WTC11 (cell line): ENCODE measurements at regions not wholly inside any gene's neighbourhood (a gene's known extent, or its start where the extent isn't known, plus 50 kb on each side); places are given as distances from the start of the nearest gene placed in this dataset.

Experiments
- ATAC-seq: fragments of 200-7000 bp; cut with Tn5 transposase; 2 replicates; pipeline ENCODE4 v1.10.0; 2021; ENCODE audit warnings: mild to moderate bottlenecking, moderate library complexity
- CTCF ChIA-PET: fragments of 300-600 bp; sonication (Branson Sonifier 250); formaldehyde crosslinking; loops from one replicate; lab custom pipeline; 2021; ENCODE audit warnings: antibody characterized with exemption; lab: Charles Lee
- POLR2A ChIA-PET: fragments of 350-600 bp; sonication (Branson Sonifier 250); formaldehyde crosslinking; loops from one replicate; lab custom pipeline; 2021; ENCODE audit warnings: antibody characterized with exemption; lab: Charles Lee
- DNase-seq: peaks from one replicate; pipeline ENCODE4 v3.0.0; 2021; ENCODE audit warnings: low spot score
- H3K27ac Mint-ChIP-seq: 2 replicates; pipeline ENCODE4 v1.8.0; 2021; ENCODE audit warnings: mixed read lengths
- H3K27me3 Mint-ChIP-seq: 2 replicates; pipeline ENCODE4 v1.8.0; 2021; ENCODE audit warnings: low read depth, mild to moderate bottlenecking, moderate library complexity, mixed read lengths
- H3K36me3 Mint-ChIP-seq: 2 replicates; pipeline ENCODE4 v1.8.0; 2021; ENCODE audit warnings: mixed read lengths
- H3K4me1 Mint-ChIP-seq: 2 replicates; pipeline ENCODE4 v1.8.0; 2022; ENCODE audit warnings: mixed read lengths
- H3K4me3 Mint-ChIP-seq: 2 replicates; pipeline ENCODE4 v1.8.0; 2021; ENCODE audit warnings: mild to moderate bottlenecking, moderate library complexity, mixed read lengths
- H3K9me3 Mint-ChIP-seq: 2 replicates; pipeline ENCODE4 v1.8.0; 2021; ENCODE audit warnings: mixed read lengths
- AR ChIP-seq: fragments of 250-450 bp; sonication (Bioruptor Pico); IDR thresholded peaks from 2 replicates; pipeline ENCODE4 v1.9.0; 2021; ENCODE audit warnings: mild to moderate bottlenecking
- ATF2 ChIP-seq: sonication (generic); formaldehyde crosslinking; IDR thresholded peaks from 2 replicates; pipeline ENCODE4 v1.8.1; 2022; ENCODE audit warnings: low read depth, missing genetic modification reagents, borderline replicate concordance
- ATF6 ChIP-seq: sonication (generic); formaldehyde crosslinking; IDR thresholded peaks from 2 replicates; pipeline ENCODE4 v1.8.1; 2023; ENCODE audit warnings: mild to moderate bottlenecking, missing genetic modification reagents
- CBFB ChIP-seq: sonication (generic); formaldehyde crosslinking; IDR thresholded peaks from 2 replicates; pipeline ENCODE4 v1.8.1; 2022; ENCODE audit warnings: mild to moderate bottlenecking, low read depth, missing genetic modification reagents
- CDX4 ChIP-seq: fragments of 250-450 bp; sonication (Bioruptor Pico); IDR thresholded peaks from 2 replicates; pipeline ENCODE4 v1.9.0; 2021; ENCODE audit warnings: moderate library complexity, mild to moderate bottlenecking, inconsistent platforms, borderline replicate concordance
- CREB1 ChIP-seq: sonication (generic); formaldehyde crosslinking; IDR thresholded peaks from 2 replicates; pipeline ENCODE4 v1.8.0; 2023; ENCODE audit warnings: mild to moderate bottlenecking, missing genetic modification reagents
- E2F1 ChIP-seq: sonication (generic); formaldehyde crosslinking; IDR thresholded peaks from 2 replicates; pipeline ENCODE4 v1.8.0; 2022; ENCODE audit warnings: mild to moderate bottlenecking, missing genetic modification reagents
- E2F5 ChIP-seq: sonication (generic); formaldehyde crosslinking; IDR thresholded peaks from 2 replicates; pipeline ENCODE4 v1.8.1; 2022; ENCODE audit warnings: mild to moderate bottlenecking, moderate library complexity, missing genetic modification reagents
- ESRRA ChIP-seq: sonication (generic); formaldehyde crosslinking; IDR thresholded peaks from 2 replicates; pipeline ENCODE4 v1.8.1; 2022; ENCODE audit warnings: mild to moderate bottlenecking, missing genetic modification reagents, borderline replicate concordance
- IRF2 ChIP-seq: sonication (generic); formaldehyde crosslinking; IDR thresholded peaks from 2 replicates; pipeline ENCODE4 v1.8.0; 2022; ENCODE audit warnings: low read depth, missing genetic modification reagents, borderline replicate concordance
- SOX15 ChIP-seq: fragments of 250-450 bp; sonication (Bioruptor Pico); IDR thresholded peaks from 2 replicates; pipeline ENCODE4 v1.9.0; 2021; ENCODE audit warnings: mild to moderate bottlenecking
- TEAD4 ChIP-seq: sonication (generic); formaldehyde crosslinking; IDR thresholded peaks from 2 replicates; pipeline ENCODE4 v1.8.0; 2022; ENCODE audit warnings: mild to moderate bottlenecking, missing genetic modification reagents
- ZBTB21 ChIP-seq: sonication (generic); formaldehyde crosslinking; IDR thresholded peaks from 2 replicates; pipeline ENCODE4 v1.8.1; 2023; ENCODE audit warnings: mild to moderate bottlenecking, missing genetic modification reagents, borderline replicate concordance
- ZNF281 ChIP-seq: sonication (generic); formaldehyde crosslinking; IDR thresholded peaks from 2 replicates; pipeline ENCODE4 v1.8.0; 2023; ENCODE audit warnings: mild to moderate bottlenecking, missing genetic modification reagents
- ZNF416 ChIP-seq: fragments of 250-450 bp; sonication (Bioruptor Pico); IDR thresholded peaks from 2 replicates; pipeline ENCODE4 v1.9.0; 2021; ENCODE audit warnings: mild to moderate bottlenecking, inconsistent platforms
- ZNF671 ChIP-seq: fragments of 250-450 bp; sonication (Bioruptor Pico); IDR thresholded peaks from 2 replicates; pipeline ENCODE4 v1.8.0; 2021; ENCODE audit warnings: mild to moderate bottlenecking
- ZSCAN18 ChIP-seq: fragments of 250-450 bp; sonication (Bioruptor Pico); IDR thresholded peaks from 2 replicates; pipeline ENCODE4 v2.1.2; 2022; ENCODE audit warnings: mild to moderate bottlenecking, moderate library complexity

GRCh38 chr13:30551189-30551588 lies 66.5 kb upstream of the USPL1 start:
- no peak for TF ChIP-seq ESRRA (CRISPR knock-in tag)
- TF ChIP-seq ZSCAN18 (CRISPR knock-in tag): no peak
- TF ChIP-seq SOX15: no peak
- TF ChIP-seq ZNF281: no peak
- TF ChIP-seq ATF2 (CRISPR knock-in tag): no peak
- TF ChIP-seq CDX4 (CRISPR knock-in tag): no peak
- no peak for TF ChIP-seq CREB1 (CRISPR knock-in tag)
- TF ChIP-seq E2F5 (CRISPR knock-in tag): no peak
- TF ChIP-seq TEAD4 (CRISPR knock-in tag): no peak
- no peak for TF ChIP-seq CBFB (CRISPR knock-in tag)
- no peak for TF ChIP-seq ZBTB21 (CRISPR knock-in tag)
- TF ChIP-seq E2F1 (CRISPR knock-in tag): no peak
- TF ChIP-seq ATF6 (CRISPR knock-in tag): no peak
- TF ChIP-seq ZNF671 (CRISPR knock-in tag): no peak
- no peak for TF ChIP-seq AR (CRISPR knock-in tag)
- no peak for TF ChIP-seq ZNF416 (CRISPR knock-in tag)
- TF ChIP-seq IRF2 (CRISPR knock-in tag): no peak
- TF ChIP-seq, all 79 proteins: peak for 0
- H3K27me3 Mint-ChIP-seq: no peaks in the 10 kb centered on the region
- CTCF ChIA-PET: interaction anchor here (0.7 to 1.0 kb wide), 2 partner anchors 30 to 418 kb away, joined by 4 to 5 read pairs; no protein-coding TSS in a partner anchor
- H3K4me3 Mint-ChIP-seq: no peak overlapping the region
- no peak overlapping the region for H3K27ac Mint-ChIP-seq
- ATAC-seq (peak; percentile 85), DNase-seq (no peak)
- no peaks in the 10 kb centered on the region for H3K9me3 Mint-ChIP-seq
- H3K36me3 Mint-ChIP-seq: no peaks in the 10 kb centered on the region
- H3K4me1 Mint-ChIP-seq: no peaks in the 10 kb centered on the region
- POLR2A ChIA-PET: no interaction called here
